ENCODE measurements at regions not wholly inside any gene's neighbourhood (a gene's known extent, or its start where the extent isn't known, plus 50 kb on each side); places are given as distances from the start of the nearest gene placed in this dataset.

DNA sequence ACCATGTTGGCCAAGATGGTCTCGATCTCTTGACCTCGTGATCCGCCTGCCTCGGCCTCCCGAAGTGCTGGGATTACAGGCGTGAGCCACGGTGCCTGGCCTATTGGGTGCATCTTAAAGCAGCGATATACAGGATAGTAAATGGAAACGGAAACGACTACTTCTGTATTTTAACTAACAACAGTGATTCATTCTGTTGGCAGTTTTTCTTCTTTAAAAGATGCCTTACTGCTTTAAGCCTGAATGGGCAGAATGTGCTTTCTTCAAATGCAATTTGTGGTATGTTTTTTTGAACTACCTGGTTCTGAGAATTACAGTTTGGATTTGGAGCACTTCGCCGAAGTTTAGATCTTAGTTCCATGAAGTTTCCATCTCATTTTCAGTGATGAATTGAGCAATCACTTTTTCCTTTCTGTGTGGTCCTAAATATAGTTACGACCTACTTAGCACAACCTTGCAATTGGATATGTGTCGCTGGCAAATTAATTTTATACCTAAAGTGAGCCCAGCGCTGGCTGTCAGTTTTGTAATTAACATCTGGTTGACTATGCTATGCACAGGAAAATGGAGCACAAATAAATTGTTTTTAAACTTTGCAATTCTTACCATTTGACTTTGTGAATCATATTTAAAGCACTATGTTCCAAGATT lies 53.6 kb upstream of the EIF5 start:
- TF ChIP-seq, protein P1, sequence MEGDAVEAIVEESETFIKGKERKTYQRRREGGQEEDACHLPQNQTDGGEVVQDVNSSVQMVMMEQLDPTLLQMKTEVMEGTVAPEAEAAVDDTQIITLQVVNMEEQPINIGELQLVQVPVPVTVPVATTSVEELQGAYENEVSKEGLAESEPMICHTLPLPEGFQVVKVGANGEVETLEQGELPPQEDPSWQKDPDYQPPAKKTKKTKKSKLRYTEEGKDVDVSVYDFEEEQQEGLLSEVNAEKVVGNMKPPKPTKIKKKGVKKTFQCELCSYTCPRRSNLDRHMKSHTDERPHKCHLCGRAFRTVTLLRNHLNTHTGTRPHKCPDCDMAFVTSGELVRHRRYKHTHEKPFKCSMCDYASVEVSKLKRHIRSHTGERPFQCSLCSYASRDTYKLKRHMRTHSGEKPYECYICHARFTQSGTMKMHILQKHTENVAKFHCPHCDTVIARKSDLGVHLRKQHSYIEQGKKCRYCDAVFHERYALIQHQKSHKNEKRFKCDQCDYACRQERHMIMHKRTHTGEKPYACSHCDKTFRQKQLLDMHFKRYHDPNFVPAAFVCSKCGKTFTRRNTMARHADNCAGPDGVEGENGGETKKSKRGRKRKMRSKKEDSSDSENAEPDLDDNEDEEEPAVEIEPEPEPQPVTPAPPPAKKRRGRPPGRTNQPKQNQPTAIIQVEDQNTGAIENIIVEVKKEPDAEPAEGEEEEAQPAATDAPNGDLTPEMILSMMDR (conservative IDR thresholded peaks at IDR 0.05; ENCODE audit: low read length) = no peak
- TF ChIP-seq EZH2phosphoT487 (IDR thresholded peaks at IDR 0.05; ENCODE audit: borderline replicate concordance) = no peak
